Loucy (cell line): ENCODE measurements at regions not wholly inside any gene's neighbourhood (a gene's known extent, or its start where the extent isn't known, plus 50 kb on each side); places are given as distances from the start of the nearest gene placed in this dataset.

ENCODE experiments used
- CTCF ChIP-seq: fragments of 200-600 bp; sonication (generic); conservative IDR thresholded peaks from 2 replicates; pipeline ENCODE4 v1.5.1; 2014; ENCODE audit warnings: mild to moderate bottlenecking, antibody characterized with exemption, low read length
- EZH2phosphoT487 ChIP-seq: fragments of 200-600 bp; IDR thresholded peaks from 2 replicates; pipeline ENCODE4 v1.6.1; 2018; ENCODE audit warnings: antibody characterized with exemption, mild to moderate bottlenecking, moderate library complexity, borderline replicate concordance

- TF ChIP-seq CTCF (no peak), EZH2phosphoT487 (no peak)
Observed at GRCh38 chr2:63789338-63790020, 52.2 kb upstream of the UGP2 start.
